GM23338 (cell line): ENCODE measurements at regions not wholly inside any gene's neighbourhood (a gene's known extent, or its start where the extent isn't known, plus 50 kb on each side); places are given as distances from the start of the nearest gene placed in this dataset.
"Not testable (repeated sequence)": the region's sequence is repeated elsewhere in the genome, so short reads cannot be mapped to it uniquely, and the experiment has no call there.

Experiments used
- ATAC-seq: fragments of 200-7000 bp; cut with Tn5 transposase; 3 replicates; pipeline ENCODE4 v1.9.1; 2020
- DNase-seq: peaks from one replicate; pipeline ENCODE4 v3.0.0-alpha.2; 2015; ENCODE audit warnings: low spot score
- H2AFZ ChIP-seq: fragments of 200-600 bp; sonication (generic); 2 replicates; pipeline ENCODE4 v1.8.0; 2016; ENCODE audit warnings: antibody characterized with exemption, mild to moderate bottlenecking, moderate library complexity
- H3F3A ChIP-seq: fragments of 200-600 bp; sonication (generic); replicated peaks from 2 replicates; pipeline ENCODE4 v1.8.0; 2017; ENCODE audit warnings: antibody characterized with exemption, mixed run types, low read depth
- H3K27ac ChIP-seq: fragments of 200-600 bp; sonication (generic); 2 replicates; pipeline ENCODE4 v1.6.1; 2016; ENCODE audit warnings: low read depth
- H3K27me3 ChIP-seq: fragments of 200-600 bp; sonication (generic); 2 replicates; pipeline ENCODE4 v1.8.0; 2016; ENCODE audit warnings: mild to moderate bottlenecking, mixed run types, moderate library complexity; ENCODE audit not compliant: insufficient read depth
- H3K36me3 ChIP-seq: fragments of 200-600 bp; sonication (generic); 2 replicates; pipeline ENCODE4 v1.8.0; 2016; ENCODE audit warnings: mild to moderate bottlenecking; ENCODE audit not compliant: insufficient read depth
- H3K4me1 ChIP-seq: fragments of 200-600 bp; sonication (generic); 2 replicates; pipeline ENCODE4 v1.8.0; 2016; ENCODE audit warnings: mild to moderate bottlenecking, moderate library complexity; ENCODE audit not compliant: insufficient read depth
- H3K4me2 ChIP-seq: fragments of 200-600 bp; sonication (generic); 2 replicates; pipeline ENCODE4 v1.7.1; 2017; ENCODE audit warnings: mixed run types
- H3K4me3 ChIP-seq: fragments of 200-600 bp; sonication (generic); 2 replicates; pipeline ENCODE4 v1.6.1; 2016; ENCODE audit warnings: mixed run types
- H3K79me2 ChIP-seq: fragments of 200-600 bp; sonication (generic); replicated peaks from 2 replicates; pipeline ENCODE4 v1.8.0; 2017; ENCODE audit warnings: mild to moderate bottlenecking; ENCODE audit not compliant: insufficient read depth
- H3K9me2 ChIP-seq: fragments of 200-600 bp; sonication (generic); 2 replicates; pipeline ENCODE4 v1.8.0; 2017; ENCODE audit not compliant: insufficient read depth
- H4K20me1 ChIP-seq: fragments of 200-600 bp; sonication (generic); replicated peaks from 2 replicates; pipeline ENCODE4 v1.8.0; 2017; ENCODE audit warnings: mild to moderate bottlenecking; ENCODE audit not compliant: insufficient read depth
- H3K27ac Mint-ChIP-seq: 2 replicates; pipeline ENCODE4 v1.8.0; 2020; ENCODE audit warnings: inconsistent platforms, mild to moderate bottlenecking, moderate library complexity, mixed read lengths
- H3K27me3 Mint-ChIP-seq: 3 replicates; pipeline ENCODE4 v1.8.0; 2022; ENCODE audit warnings: low read depth, mild to moderate bottlenecking, moderate library complexity, mixed read lengths, inconsistent platforms; ENCODE audit not compliant: insufficient read depth, poor library complexity
- H3K36me3 Mint-ChIP-seq: 3 replicates; pipeline ENCODE4 v1.8.0; 2021; ENCODE audit warnings: low read depth, mild to moderate bottlenecking, inconsistent platforms, moderate library complexity, mixed read lengths
- H3K4me1 Mint-ChIP-seq: 3 replicates; pipeline ENCODE4 v1.8.0; 2020; ENCODE audit warnings: mild to moderate bottlenecking, inconsistent platforms, mixed read lengths
- H3K4me3 Mint-ChIP-seq: 3 replicates; pipeline ENCODE4 v1.8.0; 2021; ENCODE audit warnings: moderate library complexity, mild to moderate bottlenecking, inconsistent platforms, mixed read lengths
- H3K9me3 Mint-ChIP-seq: 3 replicates; pipeline ENCODE4 v1.8.0; 2020; ENCODE audit warnings: moderate library complexity, mild to moderate bottlenecking, inconsistent platforms, mixed read lengths
- CTCF ChIP-seq, 2 experiments: fragments of 200-600 bp in 1 of 2; sonication (generic) in 1 of 2; conservative IDR thresholded peaks; 2 replicates each; pipeline versions ENCODE4 v1.5.1 to v1.6.1; 2016 to 2017; ENCODE audit warnings: antibody characterized with exemption in 2 of 2, low read depth in 2 of 2, mild to moderate bottlenecking in 2 of 2, moderate library complexity in 1 of 2
- EZH2 ChIP-seq: fragments of 200-600 bp; sonication (generic); IDR thresholded peaks from one replicate; pipeline ENCODE4 v1.8.0; 2017; ENCODE audit warnings: antibody characterized with exemption, mild to moderate bottlenecking, low read depth; ENCODE audit not compliant: unreplicated experiment
- EZH2phosphoT487 ChIP-seq: fragments of 200-600 bp; sonication (generic); IDR thresholded peaks from one replicate; pipeline ENCODE4 v1.8.1; 2018; ENCODE audit warnings: antibody characterized with exemption; ENCODE audit not compliant: unreplicated experiment
- JUNB ChIP-seq: IDR thresholded peaks from one replicate; pipeline ENCODE4 v1.6.1; 2016; ENCODE audit warnings: antibody characterized with exemption; ENCODE audit not compliant: unreplicated experiment
- NANOG ChIP-seq: IDR thresholded peaks from 2 replicates; pipeline ENCODE4 v1.6.1; 2016; ENCODE audit warnings: antibody characterized with exemption, borderline replicate concordance
- POLR2AphosphoS5 ChIP-seq: IDR thresholded peaks from 2 replicates; pipeline ENCODE4 v1.6.1; 2016; ENCODE audit warnings: antibody characterized with exemption, low read depth
- REST ChIP-seq: IDR thresholded peaks from one replicate; pipeline ENCODE4 v1.6.1; 2018; ENCODE audit warnings: antibody characterized with exemption; ENCODE audit not compliant: unreplicated experiment
- STAT1 ChIP-seq: IDR thresholded peaks from one replicate; pipeline ENCODE4 v1.6.1; 2016; ENCODE audit warnings: antibody characterized with exemption; ENCODE audit not compliant: unreplicated experiment
- ZNF114 ChIP-seq: fragments of 250-450 bp; sonication (Bioruptor Pico); IDR thresholded peaks from 2 replicates; pipeline ENCODE4 v1.5.0; 2020; ENCODE audit warnings: mild to moderate bottlenecking, moderate library complexity

DNA sequence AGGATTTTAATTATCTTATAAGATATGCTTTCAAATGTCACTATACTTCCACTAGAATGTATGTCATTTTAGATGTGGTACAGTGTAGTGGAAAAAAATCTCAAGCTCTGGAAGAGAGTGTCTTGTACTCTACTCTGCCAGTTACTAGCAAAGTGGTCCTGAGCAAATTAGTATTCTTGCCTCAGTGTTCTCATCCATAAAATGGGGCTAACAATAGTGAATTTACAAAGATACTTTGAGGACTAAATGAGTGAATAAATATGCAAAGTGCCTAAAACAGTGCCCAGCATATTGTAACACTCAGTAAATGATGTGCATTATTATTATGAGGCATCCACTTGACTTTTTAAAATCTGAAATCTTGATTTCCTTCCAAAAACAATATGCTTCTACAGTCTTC, 488.9 kb upstream of the PHF14 start:
- Histone ChIP-seq H3K27ac (no peak overlapping the region), H3K4me2 (no peak overlapping the region), H3K9me2 (no peaks in the 10 kb centered on the region), H2AFZ (no peak overlapping the region), H3K79me2 (no peaks in the 10 kb centered on the region), H4K20me1 (no peaks in the 10 kb centered on the region), H3K27me3 (no peaks in the 10 kb centered on the region), H3K36me3 (no peaks in the 10 kb centered on the region), H3F3A (no peaks in the 10 kb centered on the region), H3K4me1 (no peaks in the 10 kb centered on the region), H3K4me3 (no peak overlapping the region)
- H3K4me3 Mint-ChIP-seq = no peak overlapping the region
- peaks cover 2% of the 10 kb centered on the region for H3K27me3 Mint-ChIP-seq
- no peak overlapping the region for H3K27ac Mint-ChIP-seq
- no peaks in the 10 kb centered on the region for H3K36me3 Mint-ChIP-seq
- no peak for TF ChIP-seq STAT1
- no peak for TF ChIP-seq EZH2
- no peak for TF ChIP-seq POLR2AphosphoS5
- TF ChIP-seq NANOG = no peak
- no peak for TF ChIP-seq JUNB
- TF ChIP-seq REST = no peak
- ATAC-seq = no peak
- DNase-seq = no peak
- no peaks in the 10 kb centered on the region for H3K9me3 Mint-ChIP-seq
- H3K4me1 Mint-ChIP-seq = no peaks in the 10 kb centered on the region

DNA sequence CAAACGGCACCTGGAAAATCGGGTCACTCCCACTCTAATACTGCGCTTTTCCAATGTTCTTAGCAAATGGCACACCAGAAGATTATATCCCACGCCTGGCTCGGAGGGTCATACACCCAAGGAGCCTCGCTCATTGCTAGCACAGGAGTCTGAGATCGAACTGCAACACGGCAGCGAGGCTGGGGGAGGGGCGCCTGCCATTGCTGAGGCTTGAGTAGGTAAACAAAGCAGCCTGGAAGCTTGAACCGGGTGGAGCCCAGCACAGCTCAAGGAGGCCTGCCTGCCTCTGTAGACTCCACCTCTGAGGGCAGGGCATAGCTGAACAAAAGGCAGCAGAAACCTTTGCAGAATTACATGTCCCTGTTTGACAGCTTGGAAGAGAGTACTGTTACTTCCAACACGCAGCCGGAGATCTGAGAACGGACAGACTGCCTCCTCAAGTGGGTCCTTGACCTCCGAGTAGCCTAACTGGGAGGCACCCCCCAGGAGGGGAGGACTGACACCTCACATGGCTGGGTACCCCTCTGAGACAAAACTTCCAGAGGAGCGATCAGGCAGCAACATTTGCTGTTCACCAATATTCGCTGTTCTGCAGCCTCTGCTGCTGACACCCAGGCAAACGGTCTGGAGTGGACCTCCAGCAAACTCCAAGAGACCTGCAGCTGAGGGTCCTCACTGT, 472.3 kb upstream of the PHF14 start:
- H3K4me1 ChIP-seq, H3K4me3 ChIP-seq, H2AFZ ChIP-seq, H3K27me3 ChIP-seq, H3K27ac Mint-ChIP-seq, ATAC-seq, H3K36me3 ChIP-seq, H3K27ac ChIP-seq, H4K20me1 ChIP-seq, H3K79me2 ChIP-seq, H3K4me1 Mint-ChIP-seq, H3K4me3 Mint-ChIP-seq, H3F3A ChIP-seq, H3K4me2 ChIP-seq, DNase-seq, H3K27me3 Mint-ChIP-seq: not testable (repeated sequence)
- peaks cover 11% of the 10 kb centered on the region for H3K9me2 ChIP-seq
- Mint-ChIP-seq H3K36me3 (peaks cover 24% of the 10 kb centered on the region; the same call in 2 of the 3 replicates), H3K9me3 (peaks cover 50% of the 10 kb centered on the region)

- H3K4me3 Mint-ChIP-seq = no peak overlapping the region
- H3K4me1 Mint-ChIP-seq = no peaks in the 10 kb centered on the region
- H3K4me1 ChIP-seq = no peaks in the 10 kb centered on the region
- H3K4me2 ChIP-seq = no peak overlapping the region
- DNase-seq (no peak), ATAC-seq (no peak)
- no peak overlapping the region for H3K27ac ChIP-seq
- H2AFZ ChIP-seq = no peak overlapping the region
- TF ChIP-seq NANOG (no peak), ZNF114 (CRISPR knock-in tag) (no peak), EZH2phosphoT487 (no peak), JUNB (no peak), CTCF (conservative IDR thresholded peaks at IDR 0.05; ENCODE audit: low read depth in 2 of 2) (no peak), EZH2 (no peak)
- H3K36me3 Mint-ChIP-seq = no peaks in the 10 kb centered on the region
- H3K27me3 ChIP-seq = no peaks in the 10 kb centered on the region
- no peaks in the 10 kb centered on the region for H4K20me1 ChIP-seq
- no peaks in the 10 kb centered on the region for H3K27me3 Mint-ChIP-seq
- H3K79me2 ChIP-seq = no peaks in the 10 kb centered on the region
- no peaks in the 10 kb centered on the region for H3F3A ChIP-seq
- H3K4me3 ChIP-seq = no peak overlapping the region
- no peaks in the 10 kb centered on the region for H3K36me3 ChIP-seq
- no peak overlapping the region for H3K27ac Mint-ChIP-seq
- no peaks in the 10 kb centered on the region for H3K9me2 ChIP-seq
- peaks cover 4% of the 10 kb centered on the region; the same call in 2 of the 3 replicates for H3K9me3 Mint-ChIP-seq
Measured at GRCh38 chr7:10507032-10507431, 466.6 kb upstream of the PHF14 start.
